ENCODE measurements at regions not wholly inside any gene's neighbourhood (a gene's known extent, or its start where the extent isn't known, plus 50 kb on each side); places are given as distances from the start of the nearest gene placed in this dataset.

DNA sequence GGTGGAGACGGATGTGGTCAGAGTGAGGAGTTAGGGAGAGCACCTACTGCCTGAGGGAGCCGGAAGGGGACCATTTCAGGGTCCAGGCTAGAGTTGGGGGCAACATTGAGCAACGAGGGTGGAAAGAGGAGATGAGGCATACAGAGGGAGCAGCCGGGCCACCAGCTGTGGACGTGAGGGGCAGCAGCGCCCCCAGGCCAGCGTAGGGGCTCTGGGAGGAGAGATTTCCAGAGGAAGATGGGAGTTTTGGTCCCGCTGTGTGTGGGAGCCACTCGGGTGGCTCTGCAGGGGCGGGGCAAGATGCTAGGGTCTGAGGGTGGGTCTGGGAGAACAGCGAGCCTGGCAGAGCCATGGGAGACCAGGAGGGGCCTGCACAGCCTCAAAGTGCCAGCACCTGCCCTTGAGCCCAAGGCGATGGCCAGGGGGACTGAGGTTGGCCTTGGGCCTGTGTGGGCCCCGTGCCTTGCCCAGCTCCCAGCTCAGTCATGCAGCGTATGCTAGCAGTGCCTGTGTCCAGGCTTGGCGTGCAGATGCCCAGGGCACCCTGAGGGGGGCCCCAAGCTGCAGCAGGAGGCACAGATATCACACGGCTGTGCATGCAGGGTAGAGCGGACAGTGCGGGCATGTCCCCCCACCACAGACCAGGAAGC, 80.5 kb upstream of the PPP1R26 start:
- Histone ChIP-seq H3K4me1 (replicated peaks in 1 of 2; ENCODE audit: control insufficient read depth in 2 of 2, insufficient read depth in 2 of 2, low read length in 2 of 2) (peaks cover 0 to 23% of the 10 kb centered on the region in 2 experiments; a peak in 2 of 5 replicates), H3K4me2 (ENCODE audit: insufficient read depth, low read length) (no peak overlapping the region), H3K9me1 (ENCODE audit: control insufficient read depth, insufficient read depth, low read length) (no peaks in the 10 kb centered on the region), H3K9me3 (replicated peaks; ENCODE audit: control insufficient read depth, insufficient read depth, low read depth, low read length) (no peaks in the 10 kb centered on the region), H3K9ac (ENCODE audit: insufficient read depth in 1 of 2, low read depth in 2 of 2, low read length in 2 of 2) (no peak overlapping the region), H3K27me3 (ENCODE audit: control insufficient read depth in 2 of 2, insufficient read depth in 2 of 2, low read length in 2 of 2) (peaks cover 6 to 47% of the 10 kb centered on the region in 2 experiments; a peak in 3 of 5 replicates), H3K36me3 (ENCODE audit: control insufficient read depth, insufficient read depth, low read length) (no peaks in the 10 kb centered on the region), H2AFZ (ENCODE audit: low read depth, low read length) (no peak overlapping the region), H3K27ac (ENCODE audit: extremely low read depth, low read depth, low read length) (no peak overlapping the region), H4K20me1 (replicated peaks; ENCODE audit: control insufficient read depth, insufficient read depth, low read length) (0 out of 2 replicates have a peak, but pooled peaks cover 5% of the 10 kb centered on the region), H3K4me3 (no peak overlapping the region), H3K79me2 (ENCODE audit: control insufficient read depth, insufficient read depth, low read length) (no peaks in the 10 kb centered on the region)
- WGBS (ENCODE audit: insufficient coverage, low coverage, missing lambda C conversion rate) = 4% methylated on average over 16 of the region's 18 CpGs
- ChIA-PET POLR2A (interaction anchor here (0.8 kb wide), 1 partner anchor 10 kb away, joined by 4 read pairs; no protein-coding TSS in a partner anchor), CTCF (ENCODE audit: low intra/inter-chr PET ratio) (no interaction called here)
- in situ Hi-C loops (cut with MboI) = no loop called here
- FAIRE-seq (no peak), DNase-seq (ENCODE audit: extremely low read depth in 1 of 4, low spot score in 3 of 4) (no peak), ATAC-seq (no peak)
- TF ChIP-seq BCL6 (CRISPR knock-in tag; IDR thresholded peaks at IDR 0.05) (no peak), NR2F6 (CRISPR knock-in tag; IDR thresholded peaks at IDR 0.05) (no peak), ERF (CRISPR knock-in tag; IDR thresholded peaks at IDR 0.05) (no peak), ZNF583 (CRISPR knock-in tag; IDR thresholded peaks at IDR 0.05) (no peak), ZNF165 (CRISPR knock-in tag; IDR thresholded peaks at IDR 0.05; ENCODE audit: borderline replicate concordance) (no peak), IFI16 (CRISPR knock-in tag; IDR thresholded peaks at IDR 0.05) (no peak), PCBP1 (IDR thresholded peaks at IDR 0.05; ENCODE audit: low read depth, low read length, poor library complexity, severe bottlenecking) (no peak), MED1 (CRISPR knock-in tag; IDR thresholded peaks at IDR 0.05; ENCODE audit: borderline replicate concordance) (no peak), ZEB2 (IDR thresholded peaks at IDR 0.05) (no peak), CHD1 (IDR thresholded peaks at IDR 0.05; ENCODE audit: low read length) (no peak), FOS (IDR thresholded peaks at IDR 0.05; ENCODE audit: extremely low read depth, insufficient read length) (no peak), ZZZ3 (IDR thresholded peaks at IDR 0.05) (no peak), NFXL1 (CRISPR knock-in tag; IDR thresholded peaks at IDR 0.05) (no peak)
- TF ChIP-seq, protein P1, sequence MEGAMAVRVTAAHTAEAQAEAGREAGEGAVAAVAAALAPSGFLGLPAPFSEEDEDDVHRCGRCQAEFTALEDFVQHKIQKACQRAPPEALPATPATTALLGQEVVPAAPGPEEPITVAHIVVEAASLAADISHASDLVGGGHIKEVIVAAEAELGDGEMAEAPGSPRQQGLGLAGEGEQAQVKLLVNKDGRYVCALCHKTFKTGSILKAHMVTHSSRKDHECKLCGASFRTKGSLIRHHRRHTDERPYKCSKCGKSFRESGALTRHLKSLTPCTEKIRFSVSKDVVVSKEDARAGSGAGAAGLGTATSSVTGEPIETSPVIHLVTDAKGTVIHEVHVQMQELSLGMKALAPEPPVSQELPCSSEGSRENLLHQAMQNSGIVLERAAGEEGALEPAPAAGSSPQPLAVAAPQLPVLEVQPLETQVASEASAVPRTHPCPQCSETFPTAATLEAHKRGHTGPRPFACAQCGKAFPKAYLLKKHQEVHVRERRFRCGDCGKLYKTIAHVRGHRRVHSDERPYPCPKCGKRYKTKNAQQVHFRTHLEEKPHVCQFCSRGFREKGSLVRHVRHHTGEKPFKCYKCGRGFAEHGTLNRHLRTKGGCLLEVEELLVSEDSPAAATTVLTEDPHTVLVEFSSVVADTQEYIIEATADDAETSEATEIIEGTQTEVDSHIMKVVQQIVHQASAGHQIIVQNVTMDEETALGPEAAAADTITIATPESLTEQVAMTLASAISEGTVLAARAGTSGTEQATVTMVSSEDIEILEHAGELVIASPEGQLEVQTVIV (CRISPR knock-in tag; IDR thresholded peaks at IDR 0.05; ENCODE audit: borderline replicate concordance) = no peak
- TF ChIP-seq, protein P2, sequence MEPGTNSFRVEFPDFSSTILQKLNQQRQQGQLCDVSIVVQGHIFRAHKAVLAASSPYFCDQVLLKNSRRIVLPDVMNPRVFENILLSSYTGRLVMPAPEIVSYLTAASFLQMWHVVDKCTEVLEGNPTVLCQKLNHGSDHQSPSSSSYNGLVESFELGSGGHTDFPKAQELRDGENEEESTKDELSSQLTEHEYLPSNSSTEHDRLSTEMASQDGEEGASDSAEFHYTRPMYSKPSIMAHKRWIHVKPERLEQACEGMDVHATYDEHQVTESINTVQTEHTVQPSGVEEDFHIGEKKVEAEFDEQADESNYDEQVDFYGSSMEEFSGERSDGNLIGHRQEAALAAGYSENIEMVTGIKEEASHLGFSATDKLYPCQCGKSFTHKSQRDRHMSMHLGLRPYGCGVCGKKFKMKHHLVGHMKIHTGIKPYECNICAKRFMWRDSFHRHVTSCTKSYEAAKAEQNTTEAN (CRISPR knock-in tag; IDR thresholded peaks at IDR 0.05) = no peak
- TF ChIP-seq, protein P3, sequence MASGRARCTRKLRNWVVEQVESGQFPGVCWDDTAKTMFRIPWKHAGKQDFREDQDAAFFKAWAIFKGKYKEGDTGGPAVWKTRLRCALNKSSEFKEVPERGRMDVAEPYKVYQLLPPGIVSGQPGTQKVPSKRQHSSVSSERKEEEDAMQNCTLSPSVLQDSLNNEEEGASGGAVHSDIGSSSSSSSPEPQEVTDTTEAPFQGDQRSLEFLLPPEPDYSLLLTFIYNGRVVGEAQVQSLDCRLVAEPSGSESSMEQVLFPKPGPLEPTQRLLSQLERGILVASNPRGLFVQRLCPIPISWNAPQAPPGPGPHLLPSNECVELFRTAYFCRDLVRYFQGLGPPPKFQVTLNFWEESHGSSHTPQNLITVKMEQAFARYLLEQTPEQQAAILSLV (tag; IDR thresholded peaks at IDR 0.05) = no peak
- TF ChIP-seq, protein P4, sequence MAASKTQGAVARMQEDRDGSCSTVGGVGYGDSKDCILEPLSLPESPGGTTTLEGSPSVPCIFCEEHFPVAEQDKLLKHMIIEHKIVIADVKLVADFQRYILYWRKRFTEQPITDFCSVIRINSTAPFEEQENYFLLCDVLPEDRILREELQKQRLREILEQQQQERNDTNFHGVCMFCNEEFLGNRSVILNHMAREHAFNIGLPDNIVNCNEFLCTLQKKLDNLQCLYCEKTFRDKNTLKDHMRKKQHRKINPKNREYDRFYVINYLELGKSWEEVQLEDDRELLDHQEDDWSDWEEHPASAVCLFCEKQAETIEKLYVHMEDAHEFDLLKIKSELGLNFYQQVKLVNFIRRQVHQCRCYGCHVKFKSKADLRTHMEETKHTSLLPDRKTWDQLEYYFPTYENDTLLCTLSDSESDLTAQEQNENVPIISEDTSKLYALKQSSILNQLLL (CRISPR knock-in tag; IDR thresholded peaks at IDR 0.05; ENCODE audit: borderline replicate concordance) = no peak
- intact Hi-C loops (cut with micrococcal nuclease) = no loop called here
- BruUV-seq (replicated peaks) = no TSS peak

Data from K562 (cell line).